K562 (cell line): ENCODE measurements at regions not wholly inside any gene's neighbourhood (a gene's known extent, or its start where the extent isn't known, plus 50 kb on each side); places are given as distances from the start of the nearest gene placed in this dataset.

Experiments
- CHD4 ChIP-seq: fragments of 200-600 bp; sonication (generic); IDR thresholded peaks from 3 replicates; pipeline ENCODE4 v1.6.1; 2012; ENCODE audit warnings: low read depth, mild to moderate bottlenecking, mixed read lengths, low read length, inconsistent platforms; ENCODE audit not compliant: insufficient read depth, insufficient replicate concordance, poor library complexity, severe bottlenecking
- EGR1 ChIP-seq: fragments of 450-650 bp; conservative IDR thresholded peaks from 2 replicates; pipeline ENCODE4 v1.6.1; 2017; ENCODE audit warnings: mild to moderate bottlenecking
- POLR2AphosphoS2 ChIP-seq: IDR thresholded peaks from 2 replicates; pipeline ENCODE4 v1.6.1; 2012; ENCODE audit warnings: low read length, improper control_type of control experiment
- SP1 ChIP-seq: sonication (generic); formaldehyde crosslinking; IDR thresholded peaks from 2 replicates; pipeline ENCODE4 v1.8.1; 2022; ENCODE audit warnings: mild to moderate bottlenecking, missing genetic modification reagents
- TF ChIP-seq, protein P1 (sequence below), 3 experiments: IDR thresholded peaks in 2 of 3; conservative IDR thresholded peaks in 1 of 3; 2 replicates each; pipeline ENCODE4 v1.5.1; 2011 to 2012; ENCODE audit warnings: low read length in 3 of 3, mild to moderate bottlenecking in 3 of 3, control low read depth in 2 of 3, improper control_type of control experiment in 1 of 3, inconsistent platforms in 1 of 3, low read depth in 1 of 3, mixed read lengths in 1 of 3, moderate library complexity in 1 of 3; ENCODE audit not compliant: insufficient read depth in 2 of 3
- TF ChIP-seq, protein P2 (sequence below): sonication (generic); formaldehyde crosslinking; IDR thresholded peaks from 2 replicates; pipeline ENCODE4 v1.9.0; 2022; ENCODE audit warnings: mild to moderate bottlenecking, missing genetic modification reagents

DNA sequence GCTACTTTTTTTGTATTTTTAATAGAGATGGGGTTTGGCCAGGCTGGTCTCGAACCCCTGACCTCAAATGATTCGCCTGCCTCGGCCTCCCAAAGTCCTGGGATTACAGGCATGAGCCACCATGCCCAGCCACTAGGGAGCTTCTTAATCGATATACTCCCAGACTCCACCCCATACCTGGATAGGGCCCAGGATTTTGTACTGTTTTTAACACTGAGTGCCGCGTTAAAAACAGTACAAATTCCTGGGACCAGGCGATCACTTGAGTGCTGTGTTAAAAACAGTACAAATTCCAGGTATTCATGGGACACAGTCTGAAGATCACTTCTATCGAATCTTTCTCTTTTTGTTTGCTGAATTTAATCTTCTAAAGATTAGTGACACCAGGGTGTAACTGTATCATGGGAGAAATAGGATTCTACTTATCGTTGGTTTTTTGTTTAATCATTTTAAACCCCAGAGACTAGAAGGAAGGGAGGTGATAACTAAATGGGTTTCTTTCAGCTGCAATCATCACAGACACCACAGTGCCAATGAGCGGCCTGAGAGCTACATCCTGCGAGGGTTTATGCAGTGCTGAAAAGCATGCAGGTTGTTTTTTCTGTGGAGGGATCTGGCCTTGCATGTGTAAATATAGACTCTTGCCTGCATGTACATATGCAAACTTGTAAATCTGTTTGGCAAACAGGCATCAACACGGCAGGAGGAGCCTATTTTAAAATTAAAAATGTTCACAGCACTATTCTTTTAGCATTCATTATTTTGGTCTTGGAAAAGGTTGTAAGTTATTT, 303.8 kb upstream of the WWC1 start:
- TF ChIP-seq SP1 (CRISPR knock-in tag) (no peak), POLR2AphosphoS2 (no peak), EGR1 (no peak), CHD4 (no peak)
- TF ChIP-seq, protein P1, sequence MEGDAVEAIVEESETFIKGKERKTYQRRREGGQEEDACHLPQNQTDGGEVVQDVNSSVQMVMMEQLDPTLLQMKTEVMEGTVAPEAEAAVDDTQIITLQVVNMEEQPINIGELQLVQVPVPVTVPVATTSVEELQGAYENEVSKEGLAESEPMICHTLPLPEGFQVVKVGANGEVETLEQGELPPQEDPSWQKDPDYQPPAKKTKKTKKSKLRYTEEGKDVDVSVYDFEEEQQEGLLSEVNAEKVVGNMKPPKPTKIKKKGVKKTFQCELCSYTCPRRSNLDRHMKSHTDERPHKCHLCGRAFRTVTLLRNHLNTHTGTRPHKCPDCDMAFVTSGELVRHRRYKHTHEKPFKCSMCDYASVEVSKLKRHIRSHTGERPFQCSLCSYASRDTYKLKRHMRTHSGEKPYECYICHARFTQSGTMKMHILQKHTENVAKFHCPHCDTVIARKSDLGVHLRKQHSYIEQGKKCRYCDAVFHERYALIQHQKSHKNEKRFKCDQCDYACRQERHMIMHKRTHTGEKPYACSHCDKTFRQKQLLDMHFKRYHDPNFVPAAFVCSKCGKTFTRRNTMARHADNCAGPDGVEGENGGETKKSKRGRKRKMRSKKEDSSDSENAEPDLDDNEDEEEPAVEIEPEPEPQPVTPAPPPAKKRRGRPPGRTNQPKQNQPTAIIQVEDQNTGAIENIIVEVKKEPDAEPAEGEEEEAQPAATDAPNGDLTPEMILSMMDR (IDR thresholded peaks at IDR 0.05 in 2 of 3, conservative IDR thresholded peaks at IDR 0.05 in 1 of 3; ENCODE audit: insufficient read depth in 2 of 3, low read depth in 1 of 3, low read length in 3 of 3): no peak
- TF ChIP-seq, protein P2, sequence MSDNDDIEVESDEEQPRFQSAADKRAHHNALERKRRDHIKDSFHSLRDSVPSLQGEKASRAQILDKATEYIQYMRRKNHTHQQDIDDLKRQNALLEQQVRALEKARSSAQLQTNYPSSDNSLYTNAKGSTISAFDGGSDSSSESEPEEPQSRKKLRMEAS (CRISPR knock-in tag): no peak
